ENCODE measurements at regions not wholly inside any gene's neighbourhood (a gene's known extent, or its start where the extent isn't known, plus 50 kb on each side); places are given as distances from the start of the nearest gene placed in this dataset.
"Not testable (repeated sequence)": the region's sequence is repeated elsewhere in the genome, so short reads cannot be mapped to it uniquely, and the experiment has no call there.

GRCh38 chr2:184993746-184994145 lies 395.4 kb downstream of the ZNF804A start:
- no peak for DNase-seq (ENCODE audit: low read depth)

GRCh38 chr2:185006481-185006880 lies 408.2 kb downstream of the ZNF804A start:
- no peak for DNase-seq (ENCODE audit: low read depth)

- DNase-seq (ENCODE audit: low read depth): no peak
Observed at GRCh38 chr2:185012643-185013042, 414.3 kb downstream of the ZNF804A start.

- no peak for DNase-seq (ENCODE audit: low read depth)
Observed at GRCh38 chr2:185014076-185014475, 415.7 kb downstream of the ZNF804A start.

GRCh38 chr2:185025891-185026290 lies 427.6 kb downstream of the ZNF804A start:
- DNase-seq (ENCODE audit: low read depth): not testable (repeated sequence)

- no peak for DNase-seq (ENCODE audit: low read depth)
Observed at GRCh38 chr2:185035906-185036305, 437.6 kb downstream of the ZNF804A start.

GRCh38 chr2:185044323-185044874 lies 446.1 kb downstream of the ZNF804A start:
- DNase-seq (ENCODE audit: low read depth): no peak

- DNase-seq (ENCODE audit: low read depth): no peak
Observed at GRCh38 chr2:185050804-185051203, 452.5 kb downstream of the ZNF804A start.

GRCh38 chr2:185063761-185064160 lies 465.4 kb downstream of the ZNF804A start:
- peak; percentile 4 for DNase-seq (ENCODE audit: low read depth)

- DNase-seq (ENCODE audit: low read depth): no peak
Observed at GRCh38 chr2:185066128-185066527, 467.8 kb downstream of the ZNF804A start.

GRCh38 chr2:185069107-185069506 lies 470.8 kb downstream of the ZNF804A start:
- DNase-seq (ENCODE audit: low read depth): no peak

GRCh38 chr2:185074156-185074555 lies 475.8 kb downstream of the ZNF804A start:
- DNase-seq (ENCODE audit: low read depth): no peak

GRCh38 chr2:185082749-185083148 lies 484.4 kb downstream of the ZNF804A start:
- no peak for DNase-seq (ENCODE audit: low read depth)

GRCh38 chr2:185108588-185108987 lies 510.3 kb downstream of the ZNF804A start:
- DNase-seq (ENCODE audit: low read depth): peak; percentile 2

- peak; percentile 22 for DNase-seq (ENCODE audit: low read depth)
Observed at GRCh38 chr2:185127412-185127811, 529.1 kb downstream of the ZNF804A start.

GRCh38 chr2:185128346-185128745 lies 530.0 kb downstream of the ZNF804A start:
- no peak for DNase-seq (ENCODE audit: low read depth)

- no peak for DNase-seq (ENCODE audit: low read depth)
Observed at GRCh38 chr2:185128996-185129395, 530.7 kb downstream of the ZNF804A start.

GRCh38 chr2:185130685-185131084 lies 532.4 kb downstream of the ZNF804A start:
- DNase-seq (ENCODE audit: low read depth): no peak

GRCh38 chr2:185132501-185133041 lies 534.2 kb downstream of the ZNF804A start:
- no peak for DNase-seq (ENCODE audit: low read depth)

- no peak for DNase-seq (ENCODE audit: low read depth)
Observed at GRCh38 chr2:185137700-185138099, 539.4 kb downstream of the ZNF804A start.

- no peak for DNase-seq (ENCODE audit: low read depth)
Observed at GRCh38 chr2:185142677-185143076, 544.3 kb downstream of the ZNF804A start.

GRCh38 chr2:185144159-185144919 lies 546.0 kb downstream of the ZNF804A start:
- DNase-seq (ENCODE audit: low read depth): no peak

All from renal cortical epithelial cell (primary cell).